Stimulated activated naive CD4-positive, alpha-beta T cell (primary cell): ENCODE measurements at regions not wholly inside any gene's neighbourhood (a gene's known extent, or its start where the extent isn't known, plus 50 kb on each side); places are given as distances from the start of the nearest gene placed in this dataset.

Experiments used
- DNase-seq, 6 experiments: peaks; one replicate each; lab custom pipeline; 2025; lab: John Stamatoyannopoulos, UW

GRCh38 chr4:181194096-181194495 lies 1049.1 kb upstream of the TENM3 start:
- DNase-seq, result no peak

- DNase-seq, result no peak
Measured at GRCh38 chr4:181200076-181200475, 1043.1 kb upstream of the TENM3 start.

GRCh38 chr4:181202240-181202639 lies 1041.0 kb upstream of the TENM3 start:
- DNase-seq, result no peak

GRCh38 chr4:181204109-181204508 lies 1039.1 kb upstream of the TENM3 start:
- DNase-seq, result no peak

- DNase-seq, result no peak
Measured at GRCh38 chr4:181213551-181213950, 1029.7 kb upstream of the TENM3 start.

GRCh38 chr4:181216501-181216900 lies 1026.7 kb upstream of the TENM3 start:
- no peak for DNase-seq

GRCh38 chr4:181219783-181220416 lies 1023.3 kb upstream of the TENM3 start:
- no peak for DNase-seq

GRCh38 chr4:181224852-181225251 lies 1018.4 kb upstream of the TENM3 start:
- DNase-seq, result no peak

- DNase-seq, result no peak
Measured at GRCh38 chr4:181225616-181226261, 1017.5 kb upstream of the TENM3 start.

- no peak for DNase-seq
Measured at GRCh38 chr4:181234951-181235680, 1008.1 kb upstream of the TENM3 start.

- no peak for DNase-seq
Measured at GRCh38 chr4:181245326-181245725, 997.9 kb upstream of the TENM3 start.

GRCh38 chr4:181249031-181249430 lies 994.2 kb upstream of the TENM3 start:
- DNase-seq, result no peak

GRCh38 chr4:181254771-181255170 lies 988.4 kb upstream of the TENM3 start:
- no peak for DNase-seq

- DNase-seq, result no peak
Measured at GRCh38 chr4:181258569-181258968, 984.6 kb upstream of the TENM3 start.

- DNase-seq, result no peak
Measured at GRCh38 chr4:181259081-181259709, 984.0 kb upstream of the TENM3 start.

GRCh38 chr4:181261279-181261678 lies 981.9 kb upstream of the TENM3 start:
- DNase-seq, result no peak

GRCh38 chr4:181264893-181265292 lies 978.3 kb upstream of the TENM3 start:
- DNase-seq, result no peak

GRCh38 chr4:181265370-181265769 lies 977.8 kb upstream of the TENM3 start:
- no peak for DNase-seq

GRCh38 chr4:181271116-181271640 lies 972.0 kb upstream of the TENM3 start:
- no peak for DNase-seq

- DNase-seq, result no peak
Measured at GRCh38 chr4:181272422-181272821, 970.8 kb upstream of the TENM3 start.

GRCh38 chr4:181278941-181279340 lies 964.3 kb upstream of the TENM3 start:
- DNase-seq, result no peak

- DNase-seq, result no peak
Measured at GRCh38 chr4:181281451-181281850, 961.8 kb upstream of the TENM3 start.

- DNase-seq, result no peak
Measured at GRCh38 chr4:181289198-181289597, 954.0 kb upstream of the TENM3 start.
